DMS153 treated with DMSO at 0.1 percent for 48 hours (cell line): ENCODE measurements at regions not wholly inside any gene's neighbourhood (a gene's known extent, or its start where the extent isn't known, plus 50 kb on each side); places are given as distances from the start of the nearest gene placed in this dataset.
"Not testable (repeated sequence)": the region's sequence is repeated elsewhere in the genome, so short reads cannot be mapped to it uniquely, and the experiment has no call there.

ENCODE experiments used
- DNase-seq: peaks from one replicate; lab custom pipeline; 2025; ENCODE audit not compliant: unreplicated experiment; lab: John Stamatoyannopoulos, UW

- no peak for DNase-seq
Observed at GRCh38 chr1:30229960-30230359, 493.4 kb downstream of the MATN1 start.

- no peak for DNase-seq
Observed at GRCh38 chr1:30229557-30229956, 493.8 kb downstream of the MATN1 start.

GRCh38 chr1:30226648-30227047, 496.7 kb downstream of the MATN1 start:
- DNase-seq = no peak

GRCh38 chr1:30225357-30225756, 498.0 kb downstream of the MATN1 start:
- no peak for DNase-seq

GRCh38 chr1:30219675-30220074, 503.7 kb downstream of the MATN1 start:
- no peak for DNase-seq

- DNase-seq = no peak
Observed at GRCh38 chr1:30218438-30218837, 504.9 kb downstream of the MATN1 start.

- DNase-seq = no peak
Observed at GRCh38 chr1:30216602-30217001, 506.8 kb downstream of the MATN1 start.

GRCh38 chr1:30213936-30214335, 509.4 kb downstream of the MATN1 start:
- DNase-seq = no peak

- not testable (repeated sequence) for DNase-seq
Observed at GRCh38 chr1:30207962-30208361, 515.4 kb downstream of the MATN1 start.

- DNase-seq = not testable (repeated sequence)
Observed at GRCh38 chr1:30206631-30207030, 516.8 kb downstream of the MATN1 start.

GRCh38 chr1:30204916-30205315, 518.5 kb downstream of the MATN1 start:
- not testable (repeated sequence) for DNase-seq

- no peak for DNase-seq
Observed at GRCh38 chr1:30201015-30201414, 522.4 kb downstream of the MATN1 start.

GRCh38 chr1:30200161-30200560, 523.2 kb downstream of the MATN1 start:
- no peak for DNase-seq

- DNase-seq = no peak
Observed at GRCh38 chr1:30199563-30199962, 523.8 kb downstream of the MATN1 start.

- no peak for DNase-seq
Observed at GRCh38 chr1:30198795-30199403, 524.5 kb downstream of the MATN1 start.

- DNase-seq = no peak
Observed at GRCh38 chr1:30198451-30198760, 525.0 kb downstream of the MATN1 start.

GRCh38 chr1:30197639-30198450, 525.5 kb downstream of the MATN1 start:
- no peak for DNase-seq

- no peak for DNase-seq
Observed at GRCh38 chr1:30196872-30197638, 526.3 kb downstream of the MATN1 start.

GRCh38 chr1:30196457-30196856, 526.9 kb downstream of the MATN1 start:
- DNase-seq = no peak

- no peak for DNase-seq
Observed at GRCh38 chr1:30195424-30196134, 527.8 kb downstream of the MATN1 start.

- no peak for DNase-seq
Observed at GRCh38 chr1:30194741-30195423, 528.5 kb downstream of the MATN1 start.
